RWPE2 (cell line): ENCODE measurements at regions not wholly inside any gene's neighbourhood (a gene's known extent, or its start where the extent isn't known, plus 50 kb on each side); places are given as distances from the start of the nearest gene placed in this dataset.

Experiments
- ATAC-seq: fragments of 200-7000 bp; cut with Tn5 transposase; 3 replicates; pipeline ENCODE4 v1.9.1; 2021; ENCODE audit warnings: low read depth
- DNase-seq: peaks from one replicate; pipeline ENCODE4 v3.0.0-alpha.2; 2020; ENCODE audit warnings: low spot score
- H3K27ac ChIP-seq: fragments of 450-650 bp; 2 replicates; pipeline ENCODE4 v1.5.1; 2017; ENCODE audit warnings: mild to moderate bottlenecking; ENCODE audit not compliant: poor library complexity, severe bottlenecking
- H3K27me3 ChIP-seq: fragments of 250-450 bp; sonication (Bioruptor Pico); 2 replicates; pipeline ENCODE4 v1.5.1; 2021; ENCODE audit warnings: mild to moderate bottlenecking, moderate library complexity; ENCODE audit not compliant: insufficient read depth, poor library complexity, severe bottlenecking
- H3K36me3 ChIP-seq: fragments of 250-450 bp; sonication (Bioruptor Pico); 2 replicates; pipeline ENCODE4 v1.5.1; 2020; ENCODE audit warnings: low read depth, mild to moderate bottlenecking, moderate library complexity
- H3K4me1 ChIP-seq: fragments of 250-450 bp; sonication (Bioruptor Pico); 2 replicates; pipeline ENCODE4 v1.5.1; 2021; ENCODE audit warnings: mild to moderate bottlenecking, moderate library complexity; ENCODE audit not compliant: insufficient read depth, poor library complexity, severe bottlenecking
- H3K4me3 ChIP-seq: fragments of 250-450 bp; sonication (Bioruptor Pico); 2 replicates; pipeline ENCODE4 v1.5.1; 2021; ENCODE audit warnings: mild to moderate bottlenecking, moderate library complexity; ENCODE audit not compliant: severe bottlenecking
- H3K9me3 ChIP-seq: fragments of 250-450 bp; sonication (Bioruptor Pico); 2 replicates; pipeline ENCODE4 v1.5.1; 2021; ENCODE audit warnings: mild to moderate bottlenecking, moderate library complexity; ENCODE audit not compliant: severe bottlenecking
- TF ChIP-seq, protein P1 (sequence below): fragments of 450-650 bp; IDR thresholded peaks from one replicate; pipeline ENCODE4 v1.5.1; 2017; ENCODE audit warnings: mild to moderate bottlenecking, moderate library complexity; ENCODE audit not compliant: poor library complexity, severe bottlenecking

DNA sequence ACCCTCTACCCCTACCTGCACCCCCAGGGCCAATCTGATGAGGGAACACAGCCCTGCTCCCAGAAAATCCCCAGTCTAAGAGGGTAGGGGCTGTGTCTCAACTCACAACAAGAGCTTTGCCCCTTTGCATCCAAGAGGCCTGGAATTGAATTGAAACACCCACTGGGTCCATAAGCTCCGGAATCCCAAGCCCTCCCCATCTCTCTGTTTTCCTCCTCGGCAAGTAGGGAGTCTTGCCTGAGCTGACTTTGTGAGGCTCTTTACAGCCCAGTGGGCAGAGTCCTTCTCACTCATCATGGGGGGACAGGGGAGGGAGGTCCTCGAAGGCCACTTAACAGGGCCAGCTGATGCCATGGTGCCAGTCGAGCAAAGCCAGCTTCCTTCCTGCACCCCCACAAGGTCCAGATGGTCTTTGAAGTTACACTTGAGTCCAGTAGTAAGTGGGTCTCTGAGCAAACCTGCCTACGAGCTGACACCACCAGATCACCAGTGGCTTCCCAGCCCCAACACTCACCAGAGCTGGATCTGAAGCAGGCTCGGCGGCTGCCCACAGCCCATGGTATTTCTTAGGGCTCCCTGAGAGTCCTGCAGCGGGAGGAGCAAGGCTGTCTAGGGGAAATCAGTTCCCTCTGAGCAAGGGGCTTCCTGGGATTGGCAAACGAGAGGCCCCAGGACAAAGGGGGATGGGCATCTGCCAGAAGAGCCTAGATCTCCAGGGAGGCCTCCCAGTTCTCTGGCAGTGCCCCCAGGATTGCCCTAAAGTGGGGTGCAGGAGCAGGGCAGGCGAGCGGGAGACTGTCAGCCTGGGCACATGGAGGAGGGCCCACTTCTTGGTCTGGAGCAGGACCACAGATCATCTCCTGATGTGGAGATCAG is 144.5 kb downstream of the VEGFA start:
- H3K4me3 ChIP-seq, result no peak overlapping the region
- H3K9me3 ChIP-seq, result no peaks in the 10 kb centered on the region
- no peaks in the 10 kb centered on the region for H3K36me3 ChIP-seq
- H3K27ac ChIP-seq, result no peak overlapping the region
- TF ChIP-seq, protein P1, sequence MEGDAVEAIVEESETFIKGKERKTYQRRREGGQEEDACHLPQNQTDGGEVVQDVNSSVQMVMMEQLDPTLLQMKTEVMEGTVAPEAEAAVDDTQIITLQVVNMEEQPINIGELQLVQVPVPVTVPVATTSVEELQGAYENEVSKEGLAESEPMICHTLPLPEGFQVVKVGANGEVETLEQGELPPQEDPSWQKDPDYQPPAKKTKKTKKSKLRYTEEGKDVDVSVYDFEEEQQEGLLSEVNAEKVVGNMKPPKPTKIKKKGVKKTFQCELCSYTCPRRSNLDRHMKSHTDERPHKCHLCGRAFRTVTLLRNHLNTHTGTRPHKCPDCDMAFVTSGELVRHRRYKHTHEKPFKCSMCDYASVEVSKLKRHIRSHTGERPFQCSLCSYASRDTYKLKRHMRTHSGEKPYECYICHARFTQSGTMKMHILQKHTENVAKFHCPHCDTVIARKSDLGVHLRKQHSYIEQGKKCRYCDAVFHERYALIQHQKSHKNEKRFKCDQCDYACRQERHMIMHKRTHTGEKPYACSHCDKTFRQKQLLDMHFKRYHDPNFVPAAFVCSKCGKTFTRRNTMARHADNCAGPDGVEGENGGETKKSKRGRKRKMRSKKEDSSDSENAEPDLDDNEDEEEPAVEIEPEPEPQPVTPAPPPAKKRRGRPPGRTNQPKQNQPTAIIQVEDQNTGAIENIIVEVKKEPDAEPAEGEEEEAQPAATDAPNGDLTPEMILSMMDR, result no peak
- peaks cover 15% of the 10 kb centered on the region for H3K4me1 ChIP-seq
- H3K27me3 ChIP-seq, result no peaks in the 10 kb centered on the region
- DNase-seq, result no peak
- no peak for ATAC-seq

DNA sequence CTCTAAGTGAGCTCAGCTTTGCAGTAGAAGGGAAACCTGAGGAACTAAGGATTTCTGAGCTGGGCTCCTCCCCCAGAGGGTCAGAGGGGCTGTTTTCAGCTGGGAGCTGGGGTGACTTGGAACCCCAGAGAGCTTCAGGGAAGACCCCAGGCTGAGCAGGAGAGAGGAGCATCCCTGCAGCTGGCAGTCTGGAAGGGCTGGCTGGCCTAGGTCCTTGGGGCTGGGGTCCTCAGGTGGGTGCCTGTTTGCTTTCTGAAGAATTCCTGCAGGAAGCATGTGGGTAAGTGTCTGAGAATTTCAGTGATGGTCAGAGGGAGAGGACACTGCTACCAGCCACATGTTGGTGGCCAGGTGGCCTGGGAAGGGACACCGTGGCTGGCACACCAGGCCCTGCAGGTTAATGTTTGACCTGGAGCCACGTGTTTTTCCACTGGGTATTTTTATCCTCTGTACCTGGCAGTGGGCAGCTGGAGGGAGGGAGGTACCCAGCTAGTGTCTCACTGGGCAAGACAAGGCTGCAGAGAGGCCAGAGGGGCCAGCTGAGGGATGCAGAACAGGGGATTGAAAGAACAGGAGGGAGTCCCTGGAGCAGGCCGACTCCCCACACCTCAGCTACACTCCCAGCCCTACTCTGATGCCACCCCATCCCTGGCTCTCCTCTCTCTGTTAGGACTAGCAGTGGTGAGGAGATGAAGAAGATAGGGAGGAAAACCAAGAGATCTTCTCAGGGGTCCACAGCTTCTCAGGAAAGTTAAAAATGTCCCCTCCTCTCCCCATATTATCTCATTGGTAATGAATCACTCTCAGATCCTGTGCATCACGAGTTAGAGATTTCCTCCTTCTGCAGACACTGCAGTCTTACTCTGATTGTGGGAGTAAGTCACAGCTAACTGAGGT is 143.6 kb downstream of the VEGFA start:
- TF ChIP-seq, protein P1, result no peak
- H3K27ac ChIP-seq, result no peak overlapping the region
- ATAC-seq (no peak), DNase-seq (no peak)
- H3K27me3 ChIP-seq, result no peaks in the 10 kb centered on the region
- peaks cover 15% of the 10 kb centered on the region for H3K4me1 ChIP-seq
- H3K9me3 ChIP-seq, result no peaks in the 10 kb centered on the region
- H3K36me3 ChIP-seq, result no peaks in the 10 kb centered on the region
- no peak overlapping the region for H3K4me3 ChIP-seq

DNA sequence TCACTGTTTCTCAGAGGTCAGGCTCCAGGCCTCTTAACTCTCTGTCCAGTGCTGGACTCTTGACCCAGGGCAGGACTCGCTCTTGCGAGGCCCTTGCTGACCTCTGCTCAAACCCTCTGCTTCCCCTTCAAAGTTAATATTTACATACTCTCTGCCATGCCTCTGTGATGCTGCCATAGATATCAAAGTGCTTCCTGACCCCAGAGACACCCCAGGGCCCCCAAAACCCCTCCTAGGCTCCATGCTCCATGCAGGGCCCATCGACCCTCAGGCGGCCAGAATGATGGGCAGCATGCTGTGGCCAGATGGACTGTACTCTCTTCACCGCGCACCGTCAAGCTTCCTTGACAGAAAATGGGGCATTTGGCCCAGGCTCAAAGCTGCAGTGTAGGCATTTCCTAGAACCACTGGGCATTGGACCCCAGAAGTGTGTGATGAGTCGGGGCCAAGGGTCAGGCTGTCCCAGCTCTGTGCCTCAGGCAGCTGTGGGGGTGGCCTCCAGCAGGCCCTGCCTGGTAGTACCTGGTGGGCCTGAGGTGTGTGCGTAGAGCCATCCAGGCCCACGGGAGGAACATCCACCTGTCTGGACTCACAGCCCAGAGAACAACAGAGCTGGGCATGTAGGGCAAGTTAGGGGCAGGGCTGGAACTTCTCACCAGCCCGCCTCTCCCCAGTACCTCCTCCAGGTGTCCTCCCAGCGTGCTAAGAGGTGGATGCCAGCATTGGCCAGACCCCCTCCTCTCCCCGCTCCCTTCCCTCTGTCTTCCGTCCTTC is 142.8 kb downstream of the VEGFA start:
- ATAC-seq (no peak), DNase-seq (no peak)
- Histone ChIP-seq H3K4me1 (peaks cover 15% of the 10 kb centered on the region), H3K4me3 (no peak overlapping the region), H3K36me3 (no peaks in the 10 kb centered on the region), H3K9me3 (no peaks in the 10 kb centered on the region), H3K27ac (no peak overlapping the region), H3K27me3 (no peaks in the 10 kb centered on the region)
- TF ChIP-seq, protein P1, result no peak

DNA sequence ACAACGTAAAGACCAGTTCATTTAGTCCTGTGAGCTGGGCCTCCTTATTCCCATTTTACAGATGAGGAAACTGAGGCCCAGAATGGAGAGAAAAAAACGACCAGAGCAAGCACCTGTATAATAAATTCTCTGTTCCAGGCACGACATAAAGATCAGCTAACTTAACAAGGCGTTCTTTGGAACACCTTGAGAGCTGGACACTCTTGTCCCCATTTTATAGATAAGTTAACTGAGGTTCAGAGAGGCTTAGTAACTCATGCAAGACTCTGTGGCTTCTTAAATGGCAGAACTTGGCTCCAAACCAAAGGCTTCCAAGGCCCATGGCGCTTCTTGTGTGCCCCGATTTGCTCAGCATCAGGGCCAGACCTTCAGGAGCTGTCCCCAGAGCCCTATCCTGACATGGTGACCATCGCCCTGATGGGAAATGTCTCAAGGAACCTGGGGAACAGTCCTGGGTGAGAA is 142.1 kb downstream of the VEGFA start:
- Histone ChIP-seq H3K36me3 (no peaks in the 10 kb centered on the region), H3K27me3 (no peaks in the 10 kb centered on the region), H3K9me3 (no peaks in the 10 kb centered on the region), H3K27ac (no peak overlapping the region), H3K4me1 (peaks cover 15% of the 10 kb centered on the region), H3K4me3 (no peak overlapping the region)
- ATAC-seq (no peak), DNase-seq (no peak)
- TF ChIP-seq, protein P1, result no peak
